HG03095 (cell line): ENCODE measurements at regions not wholly inside any gene's neighbourhood (a gene's known extent, or its start where the extent isn't known, plus 50 kb on each side); places are given as distances from the start of the nearest gene placed in this dataset.
"Not testable (repeated sequence)": the region's sequence is repeated elsewhere in the genome, so short reads cannot be mapped to it uniquely, and the experiment has no call there.

Source experiments
- ATAC-seq: cut with Tn5 transposase; IDR thresholded peaks from one replicate; pipeline ENCODE4 v1.9.1; 2021; ENCODE audit warnings: moderate library complexity; ENCODE audit not compliant: unreplicated experiment

DNA sequence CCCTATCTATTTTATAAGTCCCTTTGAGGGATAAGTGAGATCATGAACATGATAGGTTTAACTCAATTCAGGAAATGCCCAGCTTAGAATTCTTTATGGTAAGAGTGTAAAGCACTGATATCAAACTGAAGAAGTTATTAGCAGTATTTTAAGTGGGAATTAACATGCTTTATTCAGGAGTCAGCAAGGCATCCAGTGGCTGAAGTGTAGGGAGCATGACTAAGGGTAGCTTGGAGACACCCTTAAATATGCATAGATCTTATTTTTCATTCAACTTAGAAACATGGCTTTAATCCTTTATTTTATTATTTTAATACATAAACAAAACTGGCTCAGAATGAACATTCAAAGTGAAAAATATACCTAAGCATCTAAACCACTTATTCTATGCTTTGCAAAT lies 158.3 kb upstream of the LPP start:
- ATAC-seq: no peak

DNA sequence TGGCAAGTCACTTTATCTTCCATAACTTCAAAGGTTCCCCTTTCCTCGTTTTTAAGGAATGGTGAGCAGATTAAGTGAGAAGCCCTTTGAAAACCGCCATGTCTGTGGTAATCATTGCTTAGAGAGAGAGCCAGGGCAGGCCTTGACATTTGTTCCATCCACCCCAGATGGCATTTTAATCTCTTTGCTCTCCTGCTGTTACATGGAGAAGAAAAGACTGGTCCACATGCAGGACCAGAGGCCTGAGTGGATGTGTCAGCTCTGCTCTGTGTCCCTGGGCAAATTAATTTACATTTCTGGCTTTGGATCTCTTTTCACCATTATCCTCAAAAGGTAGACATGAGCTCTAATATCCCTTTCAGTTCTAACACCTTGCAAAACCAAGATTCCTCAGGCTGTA lies 157.3 kb upstream of the LPP start:
- ATAC-seq: no peak

DNA sequence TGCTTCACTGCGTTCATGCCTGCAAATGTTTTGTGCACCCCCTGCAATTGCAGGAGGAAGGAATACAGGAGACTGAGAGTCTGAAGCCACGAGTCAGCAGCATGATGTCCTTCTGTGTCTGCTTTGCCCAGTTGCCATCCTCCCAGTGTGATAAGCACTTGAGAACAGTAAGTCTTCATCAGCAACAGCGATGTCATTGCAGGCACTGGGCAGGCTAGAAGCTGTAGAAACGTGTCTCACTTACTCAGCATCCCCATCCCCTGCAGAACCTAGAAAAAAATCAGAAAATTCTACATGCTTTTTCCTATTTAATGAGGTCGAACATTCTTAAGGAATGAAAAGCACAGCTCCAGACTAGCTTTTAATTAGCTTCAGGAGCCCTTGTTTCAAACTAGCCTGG lies 156.5 kb upstream of the LPP start:
- no peak for ATAC-seq

DNA sequence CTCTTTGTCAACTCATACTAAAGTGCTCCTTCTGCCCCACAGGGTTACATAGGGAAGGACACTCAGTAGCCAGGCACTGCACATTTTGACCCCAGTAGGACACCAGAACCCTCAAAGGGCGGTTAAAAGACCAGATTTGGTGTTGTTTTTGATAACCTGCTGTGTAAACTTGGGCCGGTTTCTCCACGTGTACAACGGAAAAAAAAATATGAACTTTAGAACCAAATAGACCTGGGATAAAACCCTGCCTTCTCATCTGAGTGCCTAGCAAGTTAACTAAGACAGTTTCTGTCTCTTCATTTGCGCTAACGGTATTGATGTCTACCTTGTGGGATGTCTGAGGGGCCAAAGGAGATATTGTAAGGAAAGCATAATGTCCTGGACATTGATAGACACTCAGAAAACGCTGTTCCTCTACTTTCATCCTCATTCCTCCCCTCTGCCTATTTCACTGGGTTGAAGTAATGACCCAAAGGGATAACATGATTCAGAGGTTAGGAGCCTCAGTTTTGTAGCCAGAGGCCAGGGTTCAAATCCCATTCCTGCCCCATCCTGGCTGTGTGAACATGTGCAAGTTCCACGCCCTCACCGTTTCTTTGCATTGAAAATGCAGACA lies 155.9 kb upstream of the LPP start:
- no peak for ATAC-seq

DNA sequence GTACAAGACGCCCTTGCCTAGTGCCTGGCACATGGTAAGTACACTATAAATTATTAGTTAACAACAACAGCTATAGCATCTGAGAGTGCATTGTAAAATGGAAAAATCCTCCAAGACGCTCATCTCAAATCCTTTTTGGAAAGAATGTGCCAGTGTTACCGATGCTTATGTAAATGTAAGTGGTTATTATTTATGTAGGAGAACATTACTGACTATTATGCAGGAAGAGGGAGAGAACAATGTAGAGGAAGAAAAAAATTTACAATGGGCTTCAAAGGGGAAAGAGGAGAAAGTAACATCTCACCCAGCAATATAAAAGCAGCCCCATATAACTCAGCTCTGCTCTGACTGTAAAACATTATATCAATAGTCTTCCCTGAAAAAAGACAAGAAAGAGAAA lies 155.3 kb upstream of the LPP start:
- ATAC-seq: no peak

DNA sequence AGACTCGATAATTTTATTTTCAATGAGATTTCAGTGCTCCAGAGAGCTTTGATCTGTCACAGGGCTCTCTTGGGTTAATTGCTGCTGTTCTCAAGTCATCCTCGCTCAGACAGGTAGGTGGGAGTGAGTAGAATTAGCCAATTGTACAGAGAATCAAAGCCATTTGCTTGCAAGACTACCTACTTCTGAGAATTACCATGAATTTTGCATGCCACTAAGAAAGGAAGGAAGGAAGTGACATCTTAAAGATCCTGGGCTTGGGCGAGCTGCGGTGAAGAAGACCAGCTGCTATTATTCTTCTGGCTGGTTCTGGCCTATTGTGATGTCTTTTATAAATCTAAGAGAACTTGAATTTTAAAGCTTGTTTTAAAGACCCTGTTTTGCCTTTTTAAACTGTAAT lies 154.1 kb upstream of the LPP start:
- no peak for ATAC-seq

DNA sequence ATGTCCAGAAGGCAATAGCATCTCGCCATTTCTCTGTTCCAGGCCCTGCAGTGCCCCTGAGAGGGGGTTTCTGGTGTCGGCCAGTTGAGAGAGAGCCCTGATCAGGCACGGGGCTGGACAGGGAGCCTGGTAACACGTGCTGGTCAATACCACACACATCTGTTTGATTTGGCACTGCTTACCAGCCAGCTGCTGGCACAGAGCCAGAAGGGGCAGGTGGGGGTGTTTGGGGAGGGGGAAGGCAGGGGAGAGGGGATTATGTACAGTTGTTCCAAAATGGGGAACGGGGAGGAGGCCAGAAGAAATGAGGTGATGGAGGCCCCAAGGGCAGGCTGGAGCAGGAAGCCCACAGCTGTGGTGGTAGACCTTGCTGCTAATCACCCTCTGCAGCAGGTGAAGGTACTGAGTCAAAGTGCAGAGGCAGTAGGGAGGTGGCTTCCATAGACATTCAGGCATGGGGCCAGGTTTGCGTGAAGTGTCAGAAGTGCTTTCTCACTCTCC lies 153.5 kb upstream of the LPP start:
- ATAC-seq: no peak

DNA sequence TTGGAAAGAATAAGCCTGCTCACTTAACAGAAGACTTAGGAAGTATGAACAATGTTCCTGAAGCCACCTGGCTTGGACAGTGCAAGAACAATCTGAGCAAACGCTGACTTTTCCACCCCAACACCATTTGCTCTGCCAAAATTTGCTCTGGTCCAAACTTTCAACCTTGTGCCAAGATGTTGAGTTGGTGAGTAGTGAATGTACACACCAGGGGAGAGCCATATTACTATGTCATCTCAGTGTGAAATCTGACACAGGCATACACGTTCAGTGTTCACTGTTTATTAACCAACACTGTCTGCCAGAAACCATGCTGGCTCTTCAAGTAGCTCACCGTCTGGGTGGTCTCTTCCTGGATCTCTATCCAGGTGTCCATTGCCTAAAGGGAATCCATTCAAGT lies 152.9 kb upstream of the LPP start:
- ATAC-seq: no peak

DNA sequence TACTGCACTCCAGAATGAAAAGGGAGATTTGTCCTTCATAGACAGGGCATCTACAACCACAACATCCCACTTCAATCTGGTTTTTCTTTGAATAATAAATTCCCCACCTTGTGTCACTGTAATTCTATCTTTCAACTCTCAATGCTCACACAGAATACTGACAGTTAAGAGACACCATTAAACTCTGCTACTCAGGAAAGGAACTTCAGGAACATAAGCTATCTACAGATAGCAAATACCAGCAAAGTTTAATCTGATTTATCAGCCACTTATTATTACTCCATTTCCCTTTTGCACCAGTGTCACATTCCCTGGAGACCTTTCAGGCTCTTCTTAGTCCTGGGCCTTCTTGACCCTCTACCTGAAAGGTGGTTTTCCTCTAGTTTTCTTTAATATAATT lies 152.0 kb upstream of the LPP start:
- ATAC-seq: no peak

DNA sequence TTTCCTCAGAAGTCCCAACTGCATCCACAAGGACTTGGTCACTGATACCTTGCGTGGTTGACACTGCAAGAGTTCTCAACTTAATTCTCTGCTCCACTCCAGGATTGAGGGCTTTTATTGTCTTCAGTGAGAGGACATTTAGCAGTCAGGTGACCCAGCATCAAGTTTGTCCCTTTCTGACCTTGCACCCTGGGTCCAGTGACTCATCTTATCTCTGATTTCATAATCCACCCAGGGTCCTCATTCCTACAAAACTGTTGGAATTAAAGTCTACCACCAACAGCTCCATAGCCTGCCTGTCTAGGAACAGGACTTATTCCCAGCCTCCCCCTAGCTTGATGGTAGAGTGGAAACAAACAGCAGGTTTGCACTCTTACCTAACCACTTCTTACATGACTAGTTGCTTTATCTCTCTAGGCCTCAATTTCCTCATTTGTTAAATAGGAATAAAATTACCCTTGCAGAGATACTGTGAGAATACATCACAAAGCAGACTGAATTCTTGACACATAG lies 151.3 kb upstream of the LPP start:
- ATAC-seq: no peak

DNA sequence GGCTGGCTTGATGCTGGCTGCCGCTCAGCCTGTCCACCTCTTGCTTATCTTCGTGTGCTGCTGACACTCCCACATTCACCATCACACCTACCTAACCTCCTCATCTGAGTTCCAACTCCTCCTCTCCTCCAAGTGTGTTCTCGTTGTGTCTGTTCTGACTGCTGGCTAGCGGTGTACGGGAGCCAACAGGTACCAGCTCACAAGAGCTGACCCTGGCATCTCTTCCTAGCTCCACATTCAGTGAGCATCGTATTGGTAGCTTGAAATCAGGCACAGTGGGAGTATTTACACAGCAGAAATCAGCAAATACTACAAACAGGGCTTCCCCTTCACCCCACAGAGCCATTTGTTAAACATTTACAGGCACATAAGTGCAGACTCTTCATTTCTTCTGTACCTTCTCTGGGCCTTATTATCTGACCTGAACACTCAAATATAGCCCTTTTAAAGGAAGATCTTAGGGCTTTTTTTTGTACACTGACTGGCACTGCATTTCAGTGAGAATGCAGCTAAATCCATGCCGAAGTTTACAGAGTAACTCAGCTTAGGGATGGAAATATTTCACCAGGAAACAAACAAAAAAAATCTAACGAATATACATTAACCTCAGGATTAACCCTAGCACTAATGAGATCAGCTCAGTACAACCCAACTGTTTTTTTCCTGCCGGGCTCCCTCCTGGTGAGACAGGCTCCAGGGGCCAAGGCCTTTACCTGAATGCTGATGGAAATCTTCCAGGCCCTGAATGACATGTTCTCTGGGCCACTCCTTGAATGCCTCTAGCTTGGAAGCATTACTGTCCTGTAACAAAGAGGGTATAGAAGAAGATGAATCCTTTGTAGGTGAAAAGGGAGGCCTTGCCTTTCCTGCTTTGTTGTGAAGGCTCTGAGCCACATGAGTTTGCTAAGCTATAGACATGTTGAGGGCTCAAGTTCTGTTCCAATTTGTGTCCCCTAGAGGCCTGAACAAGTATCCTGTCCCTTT lies 150.5 kb upstream of the LPP start:
- no peak for ATAC-seq

DNA sequence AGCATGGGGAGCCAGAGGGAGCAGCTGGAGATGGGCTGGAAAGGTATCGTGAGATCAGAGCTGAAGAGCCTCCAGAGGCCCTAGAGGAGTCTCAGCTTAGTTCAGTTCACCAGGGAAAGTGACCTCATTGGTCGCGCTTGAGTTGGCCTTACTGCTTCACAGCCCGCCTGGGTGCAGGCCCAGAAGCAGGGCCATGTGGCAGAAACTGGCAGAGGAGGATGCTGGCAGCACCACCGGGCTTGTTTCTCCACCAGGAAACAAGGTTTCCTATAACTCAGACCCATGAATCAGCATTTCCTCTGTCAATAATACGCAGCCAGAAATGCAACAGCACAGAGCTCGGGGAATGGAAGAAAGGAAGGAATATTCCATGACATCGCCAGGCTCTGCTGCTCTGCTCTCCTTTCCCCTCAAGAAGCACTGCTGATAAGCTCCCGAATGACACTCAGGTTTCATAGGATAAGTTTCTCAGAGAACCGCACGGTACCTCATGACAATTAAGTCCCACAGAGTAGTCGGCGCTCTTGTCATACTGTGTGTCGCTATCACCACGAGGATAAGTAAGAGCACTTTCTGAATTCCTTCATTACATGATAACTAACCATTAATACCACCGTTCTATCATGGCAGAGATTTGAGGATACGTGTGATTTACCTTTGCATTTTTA lies 147.1 kb upstream of the LPP start:
- no peak for ATAC-seq

DNA sequence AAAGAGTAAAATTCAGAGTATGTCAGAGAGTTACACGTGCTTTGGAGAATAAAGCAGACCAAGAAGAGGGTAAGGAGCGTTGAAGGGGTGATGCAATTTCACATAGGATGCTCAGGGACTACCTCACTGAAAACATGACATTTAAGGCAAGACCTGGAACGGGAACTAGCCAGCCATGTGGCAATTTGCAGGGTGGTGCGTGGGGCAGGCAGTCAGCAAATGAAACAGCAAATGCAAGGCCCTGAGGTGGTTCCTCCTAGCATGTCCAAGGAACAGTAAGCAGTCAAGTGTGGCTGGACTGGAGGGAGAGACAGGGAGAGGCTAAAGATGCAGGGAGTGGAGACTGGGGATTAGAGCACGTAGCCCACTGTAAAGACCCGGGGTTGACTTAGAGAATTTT lies 146.1 kb upstream of the LPP start:
- no peak for ATAC-seq

DNA sequence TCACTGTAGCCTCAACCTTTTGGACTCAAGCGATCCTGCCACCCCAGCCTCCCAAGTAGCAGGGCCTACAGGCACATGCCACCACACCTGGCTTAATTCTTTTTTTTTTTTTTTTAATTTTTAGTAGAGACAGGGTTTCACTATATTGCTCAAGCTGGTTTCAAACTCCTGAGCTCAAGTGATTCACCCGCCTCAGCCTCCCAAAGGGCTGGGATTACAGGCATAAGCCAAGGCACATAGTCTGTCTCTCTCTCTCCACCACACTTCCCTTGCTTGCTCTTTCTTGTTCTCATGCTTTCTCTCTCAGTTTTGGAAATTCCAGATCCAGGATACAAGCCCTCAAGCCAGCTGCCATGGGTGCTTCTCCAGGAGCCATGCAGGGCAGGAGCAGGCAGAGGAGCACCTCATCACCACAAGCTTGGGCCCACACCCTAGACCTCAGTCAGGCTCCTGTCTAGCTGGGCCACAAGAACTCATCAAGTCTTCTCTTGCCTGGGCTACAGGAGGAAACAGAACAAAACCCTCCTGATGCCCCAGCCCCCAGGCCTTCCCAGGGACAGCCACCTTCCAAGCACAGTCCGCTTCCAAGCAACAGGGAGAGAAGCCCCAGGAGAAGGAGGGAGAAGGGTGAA lies 145.3 kb upstream of the LPP start:
- ATAC-seq: no peak

DNA sequence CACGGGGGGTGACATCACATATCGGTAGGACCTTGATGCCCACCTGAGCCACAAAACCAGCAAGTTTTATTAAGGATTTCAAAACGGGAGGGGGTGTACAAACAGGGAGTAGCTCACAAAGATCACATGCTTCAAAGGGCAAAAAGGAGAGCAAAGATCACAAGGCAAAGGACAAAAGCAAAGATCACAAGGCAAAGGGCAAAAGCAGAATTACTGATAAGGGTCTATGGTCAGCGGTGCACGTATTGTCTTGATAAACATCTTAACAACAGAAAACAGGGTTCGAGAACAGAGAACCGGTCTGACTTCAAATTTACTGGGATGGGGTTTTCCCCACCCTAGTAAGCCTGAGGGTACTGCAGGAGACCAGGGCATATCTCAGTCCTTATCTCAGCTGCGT lies 143.5 kb upstream of the LPP start:
- ATAC-seq: no peak

DNA sequence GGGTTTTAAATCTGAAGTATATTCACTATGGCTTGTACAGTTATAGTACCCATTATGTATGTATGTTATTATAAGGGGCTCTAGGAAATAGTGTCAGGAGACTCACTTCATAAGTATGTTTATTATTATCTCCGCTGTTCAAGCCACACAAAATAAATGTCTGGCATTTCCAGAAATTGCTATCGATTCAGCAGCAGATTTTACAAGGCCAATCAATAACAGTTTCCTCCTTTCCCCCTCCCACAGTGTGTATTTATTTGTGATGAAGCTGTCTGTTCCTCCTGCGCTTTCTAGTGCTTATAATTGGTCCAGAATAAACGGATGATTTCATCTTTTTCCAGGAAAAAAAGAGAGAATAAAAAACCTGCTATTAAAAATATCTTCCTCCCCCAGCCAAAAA lies 134.2 kb upstream of the LPP start:
- ATAC-seq: no peak

DNA sequence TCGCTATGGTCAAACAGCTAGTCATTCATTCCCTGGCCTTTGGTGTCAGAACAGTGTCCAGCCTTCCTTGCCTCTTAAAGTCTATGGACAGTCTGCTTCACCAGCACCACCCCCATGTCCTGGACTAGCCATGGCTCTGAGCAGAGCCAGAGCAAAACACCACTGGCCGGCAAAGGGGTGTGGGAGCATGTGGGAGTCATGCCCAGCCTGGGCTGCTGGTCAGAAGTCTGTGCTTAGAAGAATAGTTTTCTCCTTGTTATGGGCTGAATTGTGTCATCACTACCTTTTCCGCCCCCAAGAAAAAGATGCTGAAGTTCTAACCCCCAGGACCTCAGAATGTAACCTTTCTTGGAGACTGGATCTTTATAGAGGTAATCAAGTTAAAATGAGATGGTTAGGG lies 132.9 kb upstream of the LPP start:
- no peak for ATAC-seq

DNA sequence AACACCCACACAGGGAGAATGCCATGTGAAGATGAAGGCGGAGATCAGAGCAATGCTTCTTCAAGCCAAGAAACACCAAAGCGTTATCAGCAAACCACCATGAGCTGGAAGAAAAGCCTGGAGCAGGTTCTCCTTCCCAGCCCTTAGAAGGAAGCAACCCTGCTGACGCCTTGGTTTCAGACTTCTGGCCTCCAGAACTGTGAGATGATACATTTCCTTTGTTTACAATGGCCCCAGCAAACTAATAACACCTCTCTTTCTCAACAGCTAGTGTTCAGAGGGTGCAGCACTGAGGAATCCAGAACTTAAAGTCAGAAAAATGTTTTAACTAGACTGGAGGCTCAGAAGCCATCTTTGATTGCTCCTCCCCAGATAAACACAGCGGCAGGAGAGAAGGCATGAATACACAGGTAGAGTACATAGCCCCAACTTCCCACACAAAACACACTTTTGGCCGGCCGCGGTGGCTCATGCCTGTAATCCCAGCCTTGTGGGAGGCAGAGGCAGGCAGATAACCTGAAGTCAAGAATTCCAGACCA lies 132.4 kb upstream of the LPP start:
- no peak for ATAC-seq

DNA sequence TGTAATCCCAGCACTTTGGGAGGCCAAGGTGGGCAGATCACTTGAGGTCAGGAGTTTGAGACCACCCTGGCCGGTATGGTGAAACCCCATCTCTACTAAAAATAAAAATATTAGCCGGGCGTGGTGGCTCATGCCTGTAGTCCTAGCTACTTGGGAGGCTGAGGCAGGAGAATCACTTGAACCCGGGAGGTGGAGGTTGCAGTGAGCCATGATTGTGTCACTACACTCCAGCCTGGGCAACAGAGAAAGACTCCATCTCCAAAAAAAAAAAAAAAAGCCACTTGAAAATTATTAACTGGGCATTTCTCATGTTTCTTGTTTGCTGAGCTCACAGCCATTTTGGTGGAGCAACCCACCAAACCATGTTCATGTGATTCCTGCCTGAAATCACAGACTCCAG lies 131.1 kb upstream of the LPP start:
- not testable (repeated sequence) for ATAC-seq

DNA sequence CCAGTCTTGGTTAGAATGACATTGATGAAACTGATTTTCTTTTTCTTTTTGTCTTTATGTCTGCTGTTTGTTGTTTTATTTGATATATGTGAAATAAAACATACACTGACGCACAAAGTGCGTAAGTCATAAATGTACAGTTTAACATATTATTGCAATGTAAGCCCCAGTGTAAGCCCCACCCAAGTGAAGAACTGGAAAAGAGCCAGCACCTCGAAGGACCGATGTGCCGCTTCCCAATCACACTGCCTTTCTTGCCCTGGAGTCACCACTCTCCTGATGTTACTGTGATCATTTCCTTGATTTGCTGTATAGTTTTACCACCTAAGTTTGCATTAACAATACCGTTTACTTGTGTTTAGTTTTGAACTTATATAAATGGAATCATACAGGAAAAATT lies 128.4 kb upstream of the LPP start:
- ATAC-seq: no peak
